ENCODE measurements at regions not wholly inside any gene's neighbourhood (a gene's known extent, or its start where the extent isn't known, plus 50 kb on each side); places are given as distances from the start of the nearest gene placed in this dataset.

DNA sequence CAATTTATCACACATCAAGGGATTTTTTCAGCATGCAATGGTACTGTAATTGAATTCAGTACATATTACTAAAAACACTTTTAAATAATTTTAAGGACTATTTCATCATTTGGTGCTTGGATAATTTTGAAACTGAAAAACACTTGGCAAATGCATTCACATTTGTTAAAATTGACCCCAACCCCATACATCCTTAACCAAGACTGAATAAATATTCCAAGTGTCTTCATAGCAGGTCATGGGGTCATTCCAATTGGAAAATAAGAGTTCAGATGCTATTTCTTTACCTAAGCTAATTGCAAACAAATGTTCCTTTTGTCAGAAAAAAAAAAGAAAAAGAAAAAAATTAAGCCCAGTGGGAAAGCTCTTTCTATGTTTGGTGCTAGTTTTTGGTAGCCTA lies 516.4 kb upstream of the SPRY2 start:
- no peak overlapping the region for H3K4me3 ChIP-seq (ENCODE audit: low read length)
- DNase-seq (ENCODE audit: low read depth): no peak
- TF ChIP-seq CTCF (conservative IDR thresholded peaks at IDR 0.05; ENCODE audit: low read length): no peak

GRCh38 chr13:80850771-80851170 lies 509.8 kb upstream of the SPRY2 start:
- no peak for TF ChIP-seq CTCF (conservative IDR thresholded peaks at IDR 0.05; ENCODE audit: low read length)
- no peak for DNase-seq (ENCODE audit: low read depth)

DNA sequence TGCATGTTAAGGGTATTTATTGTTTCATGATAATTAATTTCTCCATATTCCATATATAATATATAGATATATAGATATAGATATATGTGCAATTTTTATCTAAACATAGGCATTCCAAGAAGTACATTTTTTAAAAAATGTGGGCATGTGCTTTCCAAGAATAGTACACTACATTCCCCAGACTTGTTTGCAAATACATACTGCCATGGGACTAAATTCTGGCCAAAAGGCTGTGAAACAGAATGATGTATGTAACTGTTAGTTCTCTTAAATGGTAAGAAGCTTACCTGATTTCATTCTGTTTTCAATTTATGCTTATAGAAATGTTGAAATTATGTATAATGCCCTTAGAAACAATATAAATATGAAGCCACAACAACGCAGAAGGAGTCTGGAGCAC lies 503.2 kb upstream of the SPRY2 start:
- DNase-seq (ENCODE audit: low read depth): no peak
- TF ChIP-seq CTCF (conservative IDR thresholded peaks at IDR 0.05; ENCODE audit: low read length): no peak
- no peak overlapping the region for H3K4me3 ChIP-seq (ENCODE audit: low read length)

More at GRCh38 chr13:80850771-80851170, 509.8 kb upstream of the SPRY2 start:
- no peak overlapping the region for H3K4me3 ChIP-seq (ENCODE audit: low read length)

- no peak for DNase-seq (ENCODE audit: low read depth)
- no peak for TF ChIP-seq CTCF (conservative IDR thresholded peaks at IDR 0.05; ENCODE audit: low read length)
- no peak overlapping the region for H3K4me3 ChIP-seq (ENCODE audit: low read length)
These were observed 500.5 kb upstream of the SPRY2 start for GRCh38 chr13:80841414-80841813.

DNA sequence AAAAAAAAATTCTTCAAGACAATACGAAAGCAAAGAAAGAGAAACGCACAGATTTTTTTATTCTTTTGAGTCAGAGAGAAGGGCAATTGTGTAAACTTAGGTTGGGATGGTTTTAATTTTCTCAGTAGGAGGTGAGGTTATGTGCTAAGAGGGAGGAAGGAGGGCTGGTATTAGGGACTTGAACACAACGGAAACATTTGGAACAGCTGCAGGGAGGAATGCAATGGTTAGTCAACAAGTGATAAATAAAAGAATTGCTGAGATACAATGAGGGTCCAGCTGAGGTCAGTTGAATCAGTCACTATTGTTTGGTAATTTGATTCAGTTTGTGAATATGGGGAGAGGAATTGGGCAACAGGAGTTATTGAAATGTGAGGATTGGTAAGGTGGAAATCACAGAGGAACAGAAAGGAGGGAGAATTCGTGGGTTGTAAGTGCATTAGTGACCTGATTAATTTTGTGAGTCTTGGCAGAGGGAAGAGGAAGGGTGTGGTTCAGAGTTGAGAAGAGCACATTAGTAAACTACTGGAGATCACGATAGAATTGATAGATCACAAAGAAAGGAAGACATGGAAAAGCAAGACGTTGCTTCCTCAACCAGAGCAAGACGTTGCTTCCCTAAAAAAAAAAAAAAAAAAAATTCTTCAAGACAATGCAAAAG lies 499.5 kb upstream of the SPRY2 start:
- no peak overlapping the region for H3K4me3 ChIP-seq (ENCODE audit: low read length)
- TF ChIP-seq CTCF (conservative IDR thresholded peaks at IDR 0.05; ENCODE audit: low read length): no peak
- DNase-seq (ENCODE audit: low read depth): peak; percentile 57

DNA sequence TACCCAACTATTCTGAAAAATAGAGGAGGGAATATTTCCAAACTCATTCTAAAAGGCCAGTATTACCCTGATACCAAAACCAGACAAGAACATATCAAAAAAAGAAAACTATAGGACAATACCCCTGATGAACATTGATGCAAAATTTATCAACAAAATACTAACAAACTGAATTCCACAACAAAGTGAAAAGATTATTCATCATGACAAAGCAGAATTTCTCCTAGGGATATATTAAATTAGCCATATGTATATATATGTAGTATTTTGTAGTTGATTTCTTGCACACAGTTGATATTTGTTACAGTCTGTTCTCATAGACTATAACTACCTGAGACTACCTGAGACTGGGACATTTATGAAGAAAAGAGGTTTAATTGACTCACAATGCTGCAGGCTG lies 495.0 kb upstream of the SPRY2 start:
- no peak for DNase-seq (ENCODE audit: low read depth)
- no peak for TF ChIP-seq CTCF (conservative IDR thresholded peaks at IDR 0.05; ENCODE audit: low read length)
- no peak overlapping the region for H3K4me3 ChIP-seq (ENCODE audit: low read length)

DNA sequence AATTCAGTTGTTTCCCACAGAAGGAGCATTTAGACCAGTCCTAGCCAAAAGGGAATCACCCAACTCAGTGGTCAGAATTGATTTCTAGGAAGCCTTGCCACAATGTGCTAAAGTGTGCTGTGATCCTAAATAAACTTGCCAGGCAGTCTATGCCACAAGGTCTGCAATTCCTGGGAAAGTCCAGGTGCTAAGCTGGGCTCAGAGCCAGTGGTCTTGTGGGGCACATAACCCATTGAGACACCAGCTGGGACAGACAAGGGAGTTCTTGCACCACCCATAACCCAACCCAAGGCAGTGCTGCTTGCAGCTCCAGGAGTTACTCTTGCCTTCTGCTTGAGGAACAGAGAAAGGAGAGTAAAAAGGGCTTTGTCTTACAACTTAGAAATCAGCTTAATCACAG lies 489.5 kb upstream of the SPRY2 start:
- DNase-seq (ENCODE audit: low read depth): no peak

More for the DNA sequence above, 489.5 kb upstream of the SPRY2 start:
- no peak for TF ChIP-seq CTCF (conservative IDR thresholded peaks at IDR 0.05; ENCODE audit: low read length)
- H3K4me3 ChIP-seq (ENCODE audit: low read length): no peak overlapping the region

All from AG10803 (cell line).